ENCODE measurements at regions not wholly inside any gene's neighbourhood (a gene's known extent, or its start where the extent isn't known, plus 50 kb on each side); places are given as distances from the start of the nearest gene placed in this dataset.

GRCh38 chr16:79318143-79318899, 282.2 kb downstream of the MAF start:
- H3K27ac ChIP-seq (ENCODE audit: insufficient read depth, low read length, poor library complexity, severe bottlenecking): no peak overlapping the region
- H3K9me3 ChIP-seq (ENCODE audit: control insufficient read depth, low read length): no peaks in the 10 kb centered on the region
- no peaks in the 10 kb centered on the region for H3K4me1 ChIP-seq (ENCODE audit: control insufficient read depth, insufficient read depth, low read length, poor library complexity, severe bottlenecking)
- DNase-seq: no peak
- no peaks in the 10 kb centered on the region for H3K27me3 ChIP-seq (replicated peaks; ENCODE audit: control insufficient read depth, insufficient read depth, low read length, poor library complexity, severe bottlenecking)
- H3K36me3 ChIP-seq (ENCODE audit: control insufficient read depth, insufficient read depth, low read length): no peaks in the 10 kb centered on the region
- no peak overlapping the region for H3K4me3 ChIP-seq (ENCODE audit: insufficient read depth, low read depth, low read length, poor library complexity, severe bottlenecking)

DNA sequence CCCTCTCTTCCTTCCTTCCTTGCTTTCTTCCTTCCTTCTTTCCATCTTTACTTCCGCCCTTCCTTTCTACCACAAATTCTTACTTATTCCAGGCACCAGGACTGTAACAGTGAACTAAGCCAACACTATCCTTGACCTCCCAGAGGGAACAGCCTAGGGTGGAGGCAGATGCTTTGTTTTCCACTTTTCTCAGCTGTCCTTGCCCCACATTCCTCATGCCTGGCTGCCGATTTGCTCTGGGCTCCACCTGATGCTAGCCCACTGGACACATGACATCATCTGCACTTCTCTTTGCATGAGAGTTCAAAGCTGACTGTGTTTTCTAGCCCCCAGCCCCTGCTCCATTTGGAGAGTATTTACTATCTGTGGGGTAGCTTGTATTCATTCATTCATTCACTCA, 283.0 kb downstream of the MAF start:
- Histone ChIP-seq H3K4me3 (ENCODE audit: insufficient read depth, low read depth, low read length, poor library complexity, severe bottlenecking) (no peak overlapping the region), H3K27me3 (replicated peaks; ENCODE audit: control insufficient read depth, insufficient read depth, low read length, poor library complexity, severe bottlenecking) (no peaks in the 10 kb centered on the region), H3K4me1 (ENCODE audit: control insufficient read depth, insufficient read depth, low read length, poor library complexity, severe bottlenecking) (no peaks in the 10 kb centered on the region), H3K27ac (ENCODE audit: insufficient read depth, low read length, poor library complexity, severe bottlenecking) (no peak overlapping the region), H3K36me3 (ENCODE audit: control insufficient read depth, insufficient read depth, low read length) (no peaks in the 10 kb centered on the region), H3K9me3 (ENCODE audit: control insufficient read depth, low read length) (no peaks in the 10 kb centered on the region)
- DNase-seq: no peak

GRCh38 chr16:79317026-79317425, 283.5 kb downstream of the MAF start:
- H3K27ac ChIP-seq (ENCODE audit: insufficient read depth, low read length, poor library complexity, severe bottlenecking): no peak overlapping the region
- H3K36me3 ChIP-seq (ENCODE audit: control insufficient read depth, insufficient read depth, low read length): no peaks in the 10 kb centered on the region
- H3K27me3 ChIP-seq (replicated peaks; ENCODE audit: control insufficient read depth, insufficient read depth, low read length, poor library complexity, severe bottlenecking): no peaks in the 10 kb centered on the region
- no peaks in the 10 kb centered on the region for H3K9me3 ChIP-seq (ENCODE audit: control insufficient read depth, low read length)
- no peak for DNase-seq
- no peak overlapping the region for H3K4me3 ChIP-seq (ENCODE audit: insufficient read depth, low read depth, low read length, poor library complexity, severe bottlenecking)
- H3K4me1 ChIP-seq (ENCODE audit: control insufficient read depth, insufficient read depth, low read length, poor library complexity, severe bottlenecking): no peaks in the 10 kb centered on the region

GRCh38 chr16:79316004-79316458, 284.5 kb downstream of the MAF start:
- Histone ChIP-seq H3K4me1 (ENCODE audit: control insufficient read depth, insufficient read depth, low read length, poor library complexity, severe bottlenecking) (no peaks in the 10 kb centered on the region), H3K27me3 (replicated peaks; ENCODE audit: control insufficient read depth, insufficient read depth, low read length, poor library complexity, severe bottlenecking) (no peaks in the 10 kb centered on the region), H3K9me3 (ENCODE audit: control insufficient read depth, low read length) (no peaks in the 10 kb centered on the region), H3K36me3 (ENCODE audit: control insufficient read depth, insufficient read depth, low read length) (no peaks in the 10 kb centered on the region), H3K27ac (ENCODE audit: insufficient read depth, low read length, poor library complexity, severe bottlenecking) (no peak overlapping the region), H3K4me3 (ENCODE audit: insufficient read depth, low read depth, low read length, poor library complexity, severe bottlenecking) (no peak overlapping the region)
- no peak for DNase-seq

DNA sequence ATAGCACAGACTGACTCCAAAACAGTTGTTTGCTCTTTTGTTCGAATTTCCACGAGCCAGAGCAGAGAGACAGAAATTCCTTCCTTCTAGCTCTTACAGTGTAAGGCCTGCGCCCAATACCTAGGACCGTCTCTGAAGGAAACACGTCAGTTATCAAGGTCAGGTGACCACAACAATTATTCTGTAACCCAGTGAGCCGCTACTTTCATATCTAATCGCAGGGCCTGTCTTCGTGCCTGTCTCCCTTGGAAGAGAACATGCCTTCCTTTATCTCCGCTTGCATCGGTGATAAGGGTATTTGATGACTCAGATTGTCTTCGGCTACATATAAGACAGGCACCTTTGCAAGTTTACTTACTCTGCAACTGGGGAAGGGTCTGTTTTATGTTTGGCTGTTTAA, 288.0 kb downstream of the MAF start:
- Histone ChIP-seq H3K27ac (ENCODE audit: insufficient read depth, low read length, poor library complexity, severe bottlenecking) (no peak overlapping the region), H3K4me1 (ENCODE audit: control insufficient read depth, insufficient read depth, low read length, poor library complexity, severe bottlenecking) (no peaks in the 10 kb centered on the region), H3K27me3 (replicated peaks; ENCODE audit: control insufficient read depth, insufficient read depth, low read length, poor library complexity, severe bottlenecking) (no peaks in the 10 kb centered on the region), H3K4me3 (ENCODE audit: insufficient read depth, low read depth, low read length, poor library complexity, severe bottlenecking) (no peak overlapping the region), H3K36me3 (ENCODE audit: control insufficient read depth, insufficient read depth, low read length) (no peaks in the 10 kb centered on the region), H3K9me3 (ENCODE audit: control insufficient read depth, low read length) (no peaks in the 10 kb centered on the region)
- no peak for DNase-seq

DNA sequence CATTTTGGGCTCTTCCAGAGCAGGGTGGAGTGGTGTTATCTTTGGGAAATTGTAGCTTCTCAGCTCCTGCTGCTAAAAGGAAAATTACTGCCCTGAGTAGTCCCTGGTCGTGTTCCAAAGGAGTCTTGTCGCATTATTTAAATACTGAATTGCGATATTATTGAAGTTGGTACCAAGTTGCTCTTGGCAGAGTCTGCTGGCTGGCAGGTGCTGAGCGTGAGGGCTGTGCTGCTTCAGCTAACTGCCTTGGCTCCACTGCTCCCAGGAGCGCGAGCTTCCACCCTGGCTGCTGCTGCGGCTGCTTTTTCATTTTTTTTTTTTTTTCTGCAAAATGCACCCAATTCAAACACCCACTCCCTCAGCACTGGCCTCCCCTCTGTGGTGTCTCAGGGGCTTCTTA, 289.8 kb downstream of the MAF start:
- H3K36me3 ChIP-seq (ENCODE audit: control insufficient read depth, insufficient read depth, low read length): no peaks in the 10 kb centered on the region
- H3K9me3 ChIP-seq (ENCODE audit: control insufficient read depth, low read length): no peaks in the 10 kb centered on the region
- H3K27ac ChIP-seq (ENCODE audit: insufficient read depth, low read length, poor library complexity, severe bottlenecking): no peak overlapping the region
- H3K4me3 ChIP-seq (ENCODE audit: insufficient read depth, low read depth, low read length, poor library complexity, severe bottlenecking): no peak overlapping the region
- H3K4me1 ChIP-seq (ENCODE audit: control insufficient read depth, insufficient read depth, low read length, poor library complexity, severe bottlenecking): no peaks in the 10 kb centered on the region
- DNase-seq: no peak
- H3K27me3 ChIP-seq (replicated peaks; ENCODE audit: control insufficient read depth, insufficient read depth, low read length, poor library complexity, severe bottlenecking): no peaks in the 10 kb centered on the region

DNA sequence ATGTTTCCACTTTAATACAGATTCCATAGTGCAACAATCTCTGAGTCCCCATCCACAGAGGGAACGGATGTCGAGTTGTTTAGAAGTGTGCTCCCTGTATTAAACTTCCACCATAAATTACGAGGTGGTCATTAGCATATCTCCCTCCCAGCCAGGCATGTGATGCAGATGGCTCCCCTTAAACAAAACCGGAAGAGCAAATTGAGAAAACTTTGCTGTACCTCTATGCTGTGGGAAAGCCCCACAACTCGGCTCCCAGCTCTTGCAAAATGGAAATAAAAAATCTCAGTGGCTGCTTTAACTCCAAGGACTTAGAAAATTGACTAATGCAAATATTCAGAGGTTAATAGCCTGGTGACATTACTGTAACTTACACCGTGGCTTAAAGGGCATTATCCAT, 290.9 kb downstream of the MAF start:
- Histone ChIP-seq H3K4me1 (ENCODE audit: control insufficient read depth, insufficient read depth, low read length, poor library complexity, severe bottlenecking) (no peaks in the 10 kb centered on the region), H3K9me3 (ENCODE audit: control insufficient read depth, low read length) (no peaks in the 10 kb centered on the region), H3K4me3 (ENCODE audit: insufficient read depth, low read depth, low read length, poor library complexity, severe bottlenecking) (no peak overlapping the region), H3K36me3 (ENCODE audit: control insufficient read depth, insufficient read depth, low read length) (no peaks in the 10 kb centered on the region), H3K27ac (ENCODE audit: insufficient read depth, low read length, poor library complexity, severe bottlenecking) (no peak overlapping the region), H3K27me3 (replicated peaks; ENCODE audit: control insufficient read depth, insufficient read depth, low read length, poor library complexity, severe bottlenecking) (no peaks in the 10 kb centered on the region)
- no peak for DNase-seq

- Histone ChIP-seq H3K27ac (ENCODE audit: insufficient read depth, low read length, poor library complexity, severe bottlenecking) (no peak overlapping the region), H3K9me3 (ENCODE audit: control insufficient read depth, low read length) (no peaks in the 10 kb centered on the region), H3K27me3 (replicated peaks; ENCODE audit: control insufficient read depth, insufficient read depth, low read length, poor library complexity, severe bottlenecking) (no peaks in the 10 kb centered on the region), H3K36me3 (ENCODE audit: control insufficient read depth, insufficient read depth, low read length) (no peaks in the 10 kb centered on the region), H3K4me1 (ENCODE audit: control insufficient read depth, insufficient read depth, low read length, poor library complexity, severe bottlenecking) (no peaks in the 10 kb centered on the region), H3K4me3 (ENCODE audit: insufficient read depth, low read depth, low read length, poor library complexity, severe bottlenecking) (no peak overlapping the region)
- DNase-seq: no peak
Measured at GRCh38 chr16:79307214-79307613, 293.3 kb downstream of the MAF start.

- Histone ChIP-seq H3K27me3 (replicated peaks; ENCODE audit: control insufficient read depth, insufficient read depth, low read length, poor library complexity, severe bottlenecking) (no peaks in the 10 kb centered on the region), H3K36me3 (ENCODE audit: control insufficient read depth, insufficient read depth, low read length) (no peaks in the 10 kb centered on the region), H3K27ac (ENCODE audit: insufficient read depth, low read length, poor library complexity, severe bottlenecking) (no peak overlapping the region), H3K4me3 (ENCODE audit: insufficient read depth, low read depth, low read length, poor library complexity, severe bottlenecking) (no peak overlapping the region), H3K4me1 (ENCODE audit: control insufficient read depth, insufficient read depth, low read length, poor library complexity, severe bottlenecking) (no peaks in the 10 kb centered on the region), H3K9me3 (ENCODE audit: control insufficient read depth, low read length) (no peaks in the 10 kb centered on the region)
- no peak for DNase-seq
Measured at GRCh38 chr16:79305074-79305473, 295.5 kb downstream of the MAF start.

DNA sequence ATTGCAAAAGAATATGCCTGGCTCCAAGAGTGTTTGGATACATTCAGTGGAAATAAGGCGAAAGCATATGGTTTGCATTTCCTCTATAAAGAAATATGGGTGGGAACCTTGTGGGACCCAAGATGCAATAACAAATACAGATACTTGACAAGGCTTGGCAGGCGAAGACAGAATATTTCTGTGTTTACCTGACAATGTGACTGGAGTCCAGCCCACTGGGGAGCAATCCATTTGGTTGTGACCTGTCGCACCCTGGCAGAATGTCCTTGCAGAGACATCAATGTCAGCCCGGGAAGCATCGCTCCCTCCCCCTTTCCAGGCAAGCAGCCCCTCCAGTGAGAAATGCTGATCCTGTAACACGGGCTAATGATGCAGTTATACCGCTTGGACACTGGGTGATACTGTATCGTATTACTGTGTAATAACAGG, 296.6 kb downstream of the MAF start:
- Histone ChIP-seq H3K4me1 (ENCODE audit: control insufficient read depth, insufficient read depth, low read length, poor library complexity, severe bottlenecking) (no peaks in the 10 kb centered on the region), H3K9me3 (ENCODE audit: control insufficient read depth, low read length) (no peaks in the 10 kb centered on the region), H3K4me3 (ENCODE audit: insufficient read depth, low read depth, low read length, poor library complexity, severe bottlenecking) (no peak overlapping the region), H3K27ac (ENCODE audit: insufficient read depth, low read length, poor library complexity, severe bottlenecking) (no peak overlapping the region), H3K27me3 (replicated peaks; ENCODE audit: control insufficient read depth, insufficient read depth, low read length, poor library complexity, severe bottlenecking) (no peaks in the 10 kb centered on the region), H3K36me3 (ENCODE audit: control insufficient read depth, insufficient read depth, low read length) (no peaks in the 10 kb centered on the region)
- no peak for DNase-seq
